ENCODE measurements at regions not wholly inside any gene's neighbourhood (a gene's known extent, or its start where the extent isn't known, plus 50 kb on each side); places are given as distances from the start of the nearest gene placed in this dataset.

GRCh38 chr11:104435494-104435893 is 271.5 kb upstream of the PDGFD start:
- no peak overlapping the region for H3K9ac ChIP-seq (ENCODE audit: low read length in 3 of 3)
- H3K9me3 ChIP-seq (ENCODE audit: control insufficient read depth in 2 of 3, insufficient read depth in 1 of 3, low read length in 3 of 3), result no peaks in the 10 kb centered on the region
- DNase-seq, result no peak
- intact Hi-C loops (cut with DNase I), result no loop called here
- H3K27me3 ChIP-seq (ENCODE audit: control insufficient read depth, insufficient read depth, low read length), result no peaks in the 10 kb centered on the region
- no peaks in the 10 kb centered on the region for H3K36me3 ChIP-seq (ENCODE audit: control insufficient read depth in 2 of 3, insufficient read depth in 3 of 3, low read length in 3 of 3)
- H3K27ac ChIP-seq (ENCODE audit: low read depth in 2 of 2, low read length in 2 of 2), result no peak overlapping the region
- no peak for FAIRE-seq
- H3K4me1 ChIP-seq (ENCODE audit: control insufficient read depth in 2 of 3, insufficient read depth in 2 of 3, low read depth in 1 of 3, low read length in 3 of 3), result no peaks in the 10 kb centered on the region
- no peak for TF ChIP-seq CTCF (IDR thresholded peaks at IDR 0.05; ENCODE audit: borderline replicate concordance, extremely low read depth, insufficient read depth)
- H3K4me3 ChIP-seq (ENCODE audit: low read length in 3 of 3), result no peak overlapping the region

- Histone ChIP-seq H3K9me3 (ENCODE audit: control insufficient read depth in 2 of 3, insufficient read depth in 1 of 3, low read length in 3 of 3) (no peaks in the 10 kb centered on the region), H3K4me3 (ENCODE audit: low read length in 3 of 3) (no peak overlapping the region), H3K36me3 (ENCODE audit: control insufficient read depth in 2 of 3, insufficient read depth in 3 of 3, low read length in 3 of 3) (no peaks in the 10 kb centered on the region), H3K4me1 (ENCODE audit: control insufficient read depth in 2 of 3, insufficient read depth in 2 of 3, low read depth in 1 of 3, low read length in 3 of 3) (no peaks in the 10 kb centered on the region), H3K27me3 (ENCODE audit: control insufficient read depth, insufficient read depth, low read length) (no peaks in the 10 kb centered on the region), H3K9ac (ENCODE audit: low read length in 3 of 3) (no peak overlapping the region), H3K27ac (ENCODE audit: low read depth in 2 of 2, low read length in 2 of 2) (no peak overlapping the region)
- no peak for TF ChIP-seq CTCF (IDR thresholded peaks at IDR 0.05; ENCODE audit: borderline replicate concordance, extremely low read depth, insufficient read depth)
- FAIRE-seq (no peak), DNase-seq (no peak)
- intact Hi-C loops (cut with DNase I), result no loop called here
Measured at GRCh38 chr11:104433751-104434150, 269.8 kb upstream of the PDGFD start.

- H3K27ac ChIP-seq (ENCODE audit: low read depth in 2 of 2, low read length in 2 of 2), result no peak overlapping the region
- H3K9me3 ChIP-seq (ENCODE audit: control insufficient read depth in 2 of 3, insufficient read depth in 1 of 3, low read length in 3 of 3), result no peaks in the 10 kb centered on the region
- H3K4me3 ChIP-seq (ENCODE audit: low read length in 3 of 3), result no peak overlapping the region
- FAIRE-seq (no peak), DNase-seq (no peak)
- H3K36me3 ChIP-seq (ENCODE audit: control insufficient read depth in 2 of 3, insufficient read depth in 3 of 3, low read length in 3 of 3), result no peaks in the 10 kb centered on the region
- no peak for TF ChIP-seq CTCF (IDR thresholded peaks at IDR 0.05; ENCODE audit: borderline replicate concordance, extremely low read depth, insufficient read depth)
- H3K4me1 ChIP-seq (ENCODE audit: control insufficient read depth in 2 of 3, insufficient read depth in 2 of 3, low read depth in 1 of 3, low read length in 3 of 3), result no peaks in the 10 kb centered on the region
- H3K9ac ChIP-seq (ENCODE audit: low read length in 3 of 3), result no peak overlapping the region
- no peaks in the 10 kb centered on the region for H3K27me3 ChIP-seq (ENCODE audit: control insufficient read depth, insufficient read depth, low read length)
- intact Hi-C loops (cut with DNase I), result no loop called here
Measured at GRCh38 chr11:104432981-104433380, 269.0 kb upstream of the PDGFD start.

- TF ChIP-seq CTCF (IDR thresholded peaks at IDR 0.05; ENCODE audit: borderline replicate concordance, extremely low read depth, insufficient read depth), result no peak
- H3K9ac ChIP-seq (ENCODE audit: low read length in 3 of 3), result no peak overlapping the region
- no peaks in the 10 kb centered on the region for H3K27me3 ChIP-seq (ENCODE audit: control insufficient read depth, insufficient read depth, low read length)
- H3K9me3 ChIP-seq (ENCODE audit: control insufficient read depth in 2 of 3, insufficient read depth in 1 of 3, low read length in 3 of 3), result no peaks in the 10 kb centered on the region
- no peak overlapping the region for H3K4me3 ChIP-seq (ENCODE audit: low read length in 3 of 3)
- DNase-seq, result peak in 1 of 5 donors; percentile 3
- H3K4me1 ChIP-seq (ENCODE audit: control insufficient read depth in 2 of 3, insufficient read depth in 2 of 3, low read depth in 1 of 3, low read length in 3 of 3), result no peaks in the 10 kb centered on the region
- H3K36me3 ChIP-seq (ENCODE audit: control insufficient read depth in 2 of 3, insufficient read depth in 3 of 3, low read length in 3 of 3), result no peaks in the 10 kb centered on the region
- intact Hi-C loops (cut with DNase I), result no loop called here
- FAIRE-seq, result no peak
- H3K27ac ChIP-seq (ENCODE audit: low read depth in 2 of 2, low read length in 2 of 2), result no peak overlapping the region
Measured at GRCh38 chr11:104432526-104432925, 268.6 kb upstream of the PDGFD start.

Measured in kidney (tissue), 13 donors.